ENCODE measurements at regions not wholly inside any gene's neighbourhood (a gene's known extent, or its start where the extent isn't known, plus 50 kb on each side); places are given as distances from the start of the nearest gene placed in this dataset.

DNA sequence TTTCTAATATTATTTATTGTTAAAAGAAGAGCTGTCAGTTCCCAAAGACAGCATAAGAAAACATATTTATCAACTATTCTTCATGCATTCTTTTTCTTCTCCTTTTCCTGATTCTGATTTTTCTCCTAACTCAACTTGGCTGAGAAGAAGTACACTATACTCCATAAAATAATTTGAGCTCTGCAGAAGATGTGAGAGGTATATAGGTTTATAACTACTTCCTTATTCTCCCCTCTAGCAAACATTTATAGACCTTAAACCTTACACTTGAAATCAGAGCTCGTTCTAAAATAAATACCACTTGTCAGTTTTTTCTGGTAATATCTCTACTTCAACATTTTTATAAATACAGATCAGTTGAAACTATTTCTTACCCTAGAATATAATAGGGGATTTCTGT lies 724.8 kb upstream of the GRAMD2B start:
- TF ChIP-seq KDM5A (IDR thresholded peaks at IDR 0.05): no peak
- TF ChIP-seq RFX5 (IDR thresholded peaks at IDR 0.05): no peak
- no peak for TF ChIP-seq JUNB (IDR thresholded peaks at IDR 0.05)
- TF ChIP-seq SREBF2 (IDR thresholded peaks at IDR 0.05): no peak
- no peak for TF ChIP-seq MAZ (IDR thresholded peaks at IDR 0.05; ENCODE audit: borderline replicate concordance, low read depth, low read length)
- no peak for TF ChIP-seq BCL3 (IDR thresholded peaks at IDR 0.05)
- TF ChIP-seq RCOR1 (IDR thresholded peaks at IDR 0.05; ENCODE audit: low read depth, low read length): no peak
- no peak for TF ChIP-seq FOSB (CRISPR knock-in tag; IDR thresholded peaks at IDR 0.05)
- TF ChIP-seq MAFK (IDR thresholded peaks at IDR 0.05; ENCODE audit: partially characterized antibody): no peak
- TF ChIP-seq CHD4 (IDR thresholded peaks at IDR 0.05; ENCODE audit: borderline replicate concordance): no peak
- no peak for TF ChIP-seq REST (IDR thresholded peaks at IDR 0.05)
- TF ChIP-seq JUN (IDR thresholded peaks at IDR 0.05): no peak
- TF ChIP-seq, protein P1, sequence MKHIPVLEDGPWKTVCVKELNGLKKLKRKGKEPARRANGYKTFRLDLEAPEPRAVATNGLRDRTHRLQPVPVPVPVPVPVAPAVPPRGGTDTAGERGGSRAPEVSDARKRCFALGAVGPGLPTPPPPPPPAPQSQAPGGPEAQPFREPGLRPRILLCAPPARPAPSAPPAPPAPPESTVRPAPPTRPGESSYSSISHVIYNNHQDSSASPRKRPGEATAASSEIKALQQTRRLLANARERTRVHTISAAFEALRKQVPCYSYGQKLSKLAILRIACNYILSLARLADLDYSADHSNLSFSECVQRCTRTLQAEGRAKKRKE (CRISPR knock-in tag; IDR thresholded peaks at IDR 0.05; ENCODE audit: low read depth): no peak
- no peak for TF ChIP-seq RAD21 (conservative IDR thresholded peaks at IDR 0.05 in 1 of 2, IDR thresholded peaks at IDR 0.05 in 1 of 2)
- TF ChIP-seq CHD2 (IDR thresholded peaks at IDR 0.05; ENCODE audit: low read length, partially characterized antibody): no peak
- no peak for TF ChIP-seq ZC3H11A (IDR thresholded peaks at IDR 0.05)
- FAIRE-seq (no peak), DNase-seq (ENCODE audit: low read depth in 1 of 2, low spot score in 1 of 2) (no peak), ATAC-seq (no peak)
- H3K27ac ChIP-seq: no peak overlapping the region
- no peak overlapping the region for H3K4me2 ChIP-seq
- ChIA-PET POLR2A (no interaction called here), CTCF (interaction anchor here (0.6 kb wide), 1 partner anchor 1862 kb away, joined by 3 read pairs; no protein-coding TSS in a partner anchor)
- no peak overlapping the region for H3K4me3 ChIP-seq
- 5% methylated on average over 1 of the region's 1 CpG for WGBS (ENCODE audit: missing lambda C conversion rate)
- 0 out of 3 replicates have a peak, but pooled peaks cover 2% of the 10 kb centered on the region for H3K4me1 ChIP-seq
- H3K9me3 ChIP-seq: no peaks in the 10 kb centered on the region

- 8% methylated on average over 2 of the region's 2 CpGs for WGBS (ENCODE audit: missing lambda C conversion rate)
- no peak overlapping the region; a peak in 4 of 6 replicates for H3K27ac ChIP-seq
- no peak for DNase-seq (ENCODE audit: low read depth in 1 of 2, low spot score in 1 of 2)
- ATAC-seq: 0 out of 6 replicates have a peak, but pooled peaks of 1 of the 2 experiments have one; percentile 26
- CTCF ChIA-PET: no interaction called here
- H3K4me1 ChIP-seq: 0 out of 3 replicates have a peak, but pooled peaks cover 2% of the 10 kb centered on the region
- H3K4me2 ChIP-seq: peak overlapping the region; percentile 59
- TF ChIP-seq NR3C1 (IDR thresholded peaks at IDR 0.05) (no peak), ZNF302 (CRISPR knock-in tag; IDR thresholded peaks at IDR 0.05) (no peak), RFX5 (IDR thresholded peaks at IDR 0.05) (no peak), HOXA7 (CRISPR knock-in tag; IDR thresholded peaks at IDR 0.05) (no peak), POLR2A (IDR thresholded peaks at IDR 0.05; ENCODE audit: low read length) (no peak), HOXB5 (CRISPR knock-in tag; IDR thresholded peaks at IDR 0.05) (no peak), FOXS1 (CRISPR knock-in tag; IDR thresholded peaks at IDR 0.05) (no peak), HEYL (CRISPR knock-in tag; IDR thresholded peaks at IDR 0.05) (no peak), USF2 (IDR thresholded peaks at IDR 0.05) (no peak), HOXB13 (CRISPR knock-in tag; IDR thresholded peaks at IDR 0.05; ENCODE audit: low read depth) (no peak), MAX (IDR thresholded peaks at IDR 0.05) (no peak), TP53 (CRISPR knock-in tag; IDR thresholded peaks at IDR 0.05) (no peak), E2F6 (IDR thresholded peaks at IDR 0.05; ENCODE audit: borderline replicate concordance, low read depth) (no peak), EHF (CRISPR knock-in tag; IDR thresholded peaks at IDR 0.05) (no peak), CEBPB (IDR thresholded peaks at IDR 0.05) (no peak), MAFK (IDR thresholded peaks at IDR 0.05; ENCODE audit: partially characterized antibody) (no peak)
- no peak overlapping the region; the same call in 2 of the 3 replicates for H3K4me3 ChIP-seq
- H3K9me3 ChIP-seq: peaks cover 12% of the 10 kb centered on the region
- FAIRE-seq: no peak
- POLR2A ChIA-PET: interaction anchor here (1.2 kb wide), 1 partner anchor 215 kb away, joined by 5 read pairs; no protein-coding TSS in a partner anchor
Measured at GRCh38 chr5:125699860-125700259, 723.3 kb upstream of the GRAMD2B start.
